GM19395 (cell line): ENCODE measurements at regions not wholly inside any gene's neighbourhood (a gene's known extent, or its start where the extent isn't known, plus 50 kb on each side); places are given as distances from the start of the nearest gene placed in this dataset.
"Not testable (repeated sequence)": the region's sequence is repeated elsewhere in the genome, so short reads cannot be mapped to it uniquely, and the experiment has no call there.

Experiments
- ATAC-seq: cut with Tn5 transposase; IDR thresholded peaks from one replicate; pipeline ENCODE4 v1.9.1; 2021; ENCODE audit warnings: mild to moderate bottlenecking, moderate library complexity; ENCODE audit not compliant: unreplicated experiment

DNA sequence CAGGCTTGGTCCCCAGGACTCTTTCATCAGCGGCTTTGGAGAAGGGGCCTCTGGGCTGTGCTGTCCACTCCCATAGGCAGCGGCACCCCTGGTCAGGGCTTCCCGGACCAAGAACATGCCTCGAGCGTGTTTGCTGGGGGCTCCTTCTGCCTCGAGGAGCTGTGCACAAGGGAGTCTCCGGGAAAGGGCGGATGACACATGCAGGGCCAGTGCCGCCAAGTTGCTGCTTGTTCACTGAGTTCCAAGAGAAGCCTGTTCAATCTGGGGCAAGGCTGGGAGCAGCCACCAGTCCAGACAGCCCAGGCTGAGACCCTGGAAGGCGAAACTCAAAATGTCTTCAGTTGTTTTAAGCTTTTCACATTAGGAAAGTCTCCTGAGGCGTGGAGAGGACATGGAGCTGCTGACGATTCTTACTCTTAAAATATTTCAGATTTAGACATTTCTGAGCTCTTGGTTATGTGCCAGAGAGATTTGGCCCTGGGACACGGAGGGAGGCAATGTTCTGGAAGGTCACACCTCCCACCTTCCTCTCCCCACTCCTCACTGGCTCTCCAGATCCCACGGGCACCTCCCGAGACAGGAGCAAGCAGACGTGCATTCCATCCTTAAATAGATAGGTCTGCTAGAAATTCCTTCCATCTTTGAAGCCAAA, 84.5 kb upstream of the ZNF469 start:
- ATAC-seq, result no peak

DNA sequence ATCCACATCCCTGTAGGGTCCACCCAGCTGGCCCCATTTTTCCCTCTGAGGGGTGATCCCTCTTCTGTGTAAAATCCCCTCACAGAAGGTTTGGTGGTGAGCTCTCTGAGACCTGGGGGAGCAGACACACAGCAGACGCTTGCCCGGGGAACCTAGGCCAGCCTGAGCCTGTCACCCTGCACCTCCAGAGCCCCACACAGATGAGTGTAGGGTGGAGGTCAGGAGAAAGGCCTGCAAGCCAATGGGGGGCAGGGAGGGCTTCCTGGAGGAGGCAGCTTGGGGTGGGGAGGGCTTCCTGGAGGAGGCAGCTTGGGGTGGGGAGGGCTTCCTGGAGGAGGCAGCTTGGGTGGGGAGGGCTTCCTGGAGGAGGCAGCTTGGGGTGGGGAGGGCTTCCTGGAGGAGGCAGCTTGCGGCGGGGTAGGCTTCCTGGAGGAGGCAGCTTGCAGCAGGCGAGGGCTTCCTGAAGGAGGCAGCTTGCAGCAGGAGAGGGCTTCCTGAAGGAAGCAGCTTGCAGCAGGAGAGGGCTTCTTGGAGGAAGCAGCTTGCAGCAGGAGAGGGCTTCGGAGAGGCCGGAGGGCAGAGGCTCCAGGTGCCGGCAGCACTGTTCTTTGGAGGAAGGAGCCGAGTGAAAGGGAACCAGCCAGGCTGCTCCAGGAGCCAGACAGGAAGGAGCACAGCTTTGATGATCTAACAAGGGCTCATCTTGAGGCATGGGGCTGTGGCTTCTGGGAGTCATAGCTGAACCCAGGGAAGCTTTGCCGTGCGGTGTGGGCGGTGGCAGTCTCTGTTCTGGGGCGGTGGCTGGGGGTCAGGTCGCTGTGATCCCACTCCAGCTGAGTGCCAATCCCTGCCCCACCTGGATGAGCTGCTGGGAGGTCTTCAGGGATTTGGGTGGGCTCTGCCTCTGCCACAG, 83.7 kb upstream of the ZNF469 start:
- no peak for ATAC-seq

DNA sequence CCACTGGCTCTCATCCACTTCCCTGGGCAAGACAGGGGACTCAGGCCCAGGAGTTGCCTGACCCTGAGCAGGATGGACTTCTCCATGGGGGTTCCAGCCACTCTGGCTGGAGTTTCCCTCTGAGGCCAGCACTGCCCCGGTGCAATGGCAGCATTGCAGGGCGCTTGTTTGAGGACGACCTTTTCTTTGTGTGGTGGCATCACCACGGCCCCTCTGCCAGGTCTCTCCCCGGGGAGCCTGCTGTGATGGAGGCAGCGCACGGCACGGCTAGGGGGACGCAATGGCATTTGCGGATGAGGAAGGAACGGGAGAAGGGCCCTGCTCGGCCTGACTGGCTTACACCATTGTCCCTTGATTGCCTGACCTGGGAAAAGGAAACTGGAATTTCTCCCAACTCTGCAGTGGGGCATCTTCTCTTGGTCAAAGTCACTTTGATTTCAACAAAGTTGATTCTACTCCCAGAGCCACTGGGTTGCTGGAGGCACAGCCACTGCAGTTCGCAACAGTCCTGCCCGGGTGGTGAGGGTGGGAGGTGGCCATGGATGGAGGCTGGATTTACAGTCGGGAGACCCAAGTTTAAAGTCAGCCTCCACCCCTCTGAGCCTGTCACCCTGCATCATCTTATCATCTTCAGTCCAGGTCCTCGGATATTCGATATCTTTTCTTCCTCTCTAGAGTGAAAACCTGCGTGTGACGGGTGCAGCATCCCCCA, 82.9 kb upstream of the ZNF469 start:
- no peak for ATAC-seq

DNA sequence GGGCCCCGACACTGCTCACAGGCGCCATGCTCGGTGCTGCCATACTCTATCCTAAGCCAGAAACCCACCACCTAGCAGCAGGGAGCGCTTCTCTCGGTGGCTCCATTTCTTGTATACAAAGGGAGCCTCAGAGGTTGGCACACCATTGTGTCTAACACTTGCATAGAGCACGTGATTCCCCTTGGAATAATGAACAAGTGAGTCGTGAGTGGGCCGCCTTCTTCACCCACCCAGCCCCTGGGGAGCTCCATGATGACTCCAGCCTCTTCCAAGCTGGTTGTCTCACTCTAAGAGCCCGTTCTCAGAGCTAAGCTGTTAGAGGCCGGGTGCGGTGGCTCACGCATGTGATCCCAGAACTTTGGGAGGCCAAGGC, 82.3 kb upstream of the ZNF469 start:
- ATAC-seq, result no peak

DNA sequence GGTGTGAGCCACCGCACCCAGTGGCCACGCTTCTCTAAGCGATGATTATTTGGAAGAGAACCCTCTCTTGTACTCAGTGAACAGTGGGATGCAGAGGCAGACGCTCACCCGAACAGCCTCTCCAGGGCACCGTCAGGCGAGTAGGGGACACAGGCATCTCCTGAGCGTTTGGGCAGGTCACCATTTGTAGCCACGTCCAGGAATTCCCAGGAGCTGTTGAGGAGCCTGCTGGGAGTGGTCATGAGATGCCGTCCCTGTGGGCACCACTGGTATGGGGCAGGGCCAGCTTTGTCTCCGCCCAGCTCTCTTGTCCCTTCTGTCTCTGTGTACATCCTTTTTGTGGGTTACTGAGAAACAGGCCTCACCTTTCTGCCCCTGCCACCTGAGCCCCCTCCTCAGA, 81.3 kb upstream of the ZNF469 start:
- ATAC-seq, result no peak

DNA sequence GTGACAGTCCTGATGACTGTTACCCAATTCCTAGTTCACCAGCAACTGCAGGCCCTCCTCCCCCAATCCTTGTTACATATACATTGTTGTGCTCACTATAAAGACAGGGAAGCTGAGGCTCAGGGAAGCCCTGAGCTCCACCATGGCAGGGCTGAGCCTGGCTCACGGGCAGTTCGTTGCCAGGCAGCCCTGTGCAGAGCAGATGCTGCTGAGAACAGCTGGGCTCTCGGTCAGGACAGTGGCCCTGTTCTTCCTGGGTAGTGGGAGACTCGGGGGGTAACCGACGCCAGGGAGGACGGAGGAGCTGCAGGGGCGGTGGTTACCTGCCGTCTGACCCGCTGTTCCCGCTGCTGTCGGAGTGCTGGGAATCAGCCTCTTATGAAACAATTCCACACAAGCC, 80.9 kb upstream of the ZNF469 start:
- ATAC-seq, result no peak

DNA sequence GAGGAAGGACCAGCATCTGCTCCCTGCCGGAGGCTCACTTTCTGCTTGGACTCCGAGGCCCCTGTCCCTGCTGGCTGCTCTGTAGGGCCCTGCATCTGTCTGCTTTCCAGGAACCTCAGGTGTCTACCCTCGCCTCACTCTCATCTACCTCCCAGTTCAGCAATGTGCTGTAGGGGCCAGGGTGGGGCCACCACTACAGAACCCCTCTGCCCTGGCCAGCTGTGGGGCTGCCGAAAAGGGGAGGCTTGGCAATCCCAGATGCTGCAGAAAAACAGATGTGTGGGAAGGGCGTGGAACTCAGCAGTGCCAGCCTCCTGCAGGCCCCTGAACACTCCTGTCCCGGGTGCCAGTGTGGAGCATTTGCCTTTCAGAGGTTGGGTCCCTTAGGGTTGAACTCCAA, 80.1 kb upstream of the ZNF469 start:
- no peak for ATAC-seq

DNA sequence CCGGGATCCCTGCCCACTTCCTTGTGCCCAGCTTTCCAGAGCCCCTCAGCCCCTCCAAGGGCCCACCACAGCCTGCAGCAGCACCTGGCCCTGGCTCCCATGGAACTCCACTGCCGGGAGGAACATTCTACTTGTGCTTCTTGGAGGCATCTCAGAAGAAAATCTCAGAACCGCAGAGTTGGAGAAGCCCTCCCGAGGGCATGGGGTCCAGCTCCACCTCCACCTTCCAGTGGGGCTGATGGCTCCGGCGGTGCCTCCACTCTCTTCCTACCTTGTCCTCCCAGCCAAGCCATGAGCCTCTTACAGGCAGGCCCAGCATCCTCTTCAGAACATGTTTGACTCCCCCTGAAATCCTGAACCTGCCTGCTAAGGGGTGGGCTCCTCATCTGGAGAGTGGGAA, 79.4 kb upstream of the ZNF469 start:
- no peak for ATAC-seq

DNA sequence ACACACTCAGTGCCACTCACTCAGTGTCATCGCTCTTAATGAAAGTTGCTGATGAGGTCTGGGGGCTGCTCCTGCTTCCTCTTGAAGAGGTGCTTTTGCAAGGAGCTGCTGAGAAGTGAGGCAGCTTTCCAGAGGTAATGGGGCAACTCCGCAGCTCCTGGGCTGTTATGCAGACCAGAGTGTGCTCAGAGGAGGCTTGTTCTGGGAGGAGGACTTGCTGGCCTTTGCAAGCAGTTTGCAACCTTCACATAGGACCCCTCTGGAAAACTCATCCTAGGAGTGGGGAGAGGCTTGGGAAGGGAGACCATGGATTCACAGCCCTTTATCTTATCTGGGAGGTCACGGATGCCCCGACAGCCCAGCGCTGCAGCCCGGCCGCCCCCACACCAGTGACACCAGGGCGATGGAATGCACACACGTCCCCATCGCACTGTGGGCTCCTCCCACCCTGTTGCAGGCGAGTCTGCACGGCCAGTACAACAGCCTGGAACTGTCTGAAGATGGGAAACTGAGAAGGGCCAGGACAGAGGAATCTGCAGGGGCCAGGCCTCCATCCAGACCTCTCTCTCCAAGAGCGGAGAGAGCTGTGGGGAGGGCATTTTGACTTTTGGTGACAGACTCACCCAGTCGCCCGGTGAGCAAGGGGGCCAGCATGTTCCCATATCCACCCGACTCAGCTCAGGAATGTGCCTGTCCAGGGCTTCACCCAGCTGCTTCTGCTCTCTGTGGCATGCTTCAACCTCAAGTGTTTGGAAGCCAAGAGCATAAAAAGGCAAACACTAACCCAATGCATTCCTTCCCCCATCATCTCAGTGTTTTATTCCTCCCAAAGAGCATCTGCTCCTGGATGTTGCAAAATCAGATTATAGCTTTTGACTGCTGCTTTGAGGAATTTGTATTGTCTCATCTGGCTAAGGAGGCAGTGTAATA, 78.6 kb upstream of the ZNF469 start:
- no peak for ATAC-seq

DNA sequence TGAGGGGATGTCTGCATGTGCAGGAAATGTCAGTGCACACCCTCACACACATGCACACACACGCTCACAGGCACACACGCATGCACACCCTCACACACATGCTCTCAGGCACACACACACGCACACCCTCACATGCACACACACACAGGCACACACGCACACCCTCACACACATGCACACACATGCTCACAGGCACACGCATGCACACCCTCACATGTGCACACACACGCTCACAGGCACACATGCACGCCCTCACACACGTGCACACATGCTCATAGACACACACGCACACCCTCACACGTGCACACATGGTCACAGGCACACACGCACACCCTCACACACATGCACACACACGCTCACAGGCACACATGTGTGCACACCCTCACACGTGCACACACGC, 77.6 kb upstream of the ZNF469 start:
- ATAC-seq, result no peak

DNA sequence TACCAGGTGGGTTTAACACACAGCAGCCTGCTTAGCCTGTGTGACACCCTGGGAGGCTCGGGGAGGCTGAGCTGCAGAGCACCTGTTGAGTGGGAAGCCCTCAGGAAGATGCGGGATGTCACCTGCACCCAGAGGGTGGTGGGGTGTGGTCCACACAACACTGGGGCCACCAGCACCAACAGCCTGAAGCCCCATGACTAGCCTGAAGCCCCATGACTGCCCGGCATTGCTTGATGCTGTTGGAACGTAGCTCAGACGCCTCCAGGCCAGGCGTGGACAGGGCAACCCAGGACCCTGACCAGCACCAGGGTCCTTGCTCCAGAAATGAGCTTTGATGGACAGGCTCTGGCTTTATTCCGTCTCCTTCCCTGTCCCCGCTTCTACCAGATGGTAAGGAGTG, 76.3 kb upstream of the ZNF469 start:
- no peak for ATAC-seq

DNA sequence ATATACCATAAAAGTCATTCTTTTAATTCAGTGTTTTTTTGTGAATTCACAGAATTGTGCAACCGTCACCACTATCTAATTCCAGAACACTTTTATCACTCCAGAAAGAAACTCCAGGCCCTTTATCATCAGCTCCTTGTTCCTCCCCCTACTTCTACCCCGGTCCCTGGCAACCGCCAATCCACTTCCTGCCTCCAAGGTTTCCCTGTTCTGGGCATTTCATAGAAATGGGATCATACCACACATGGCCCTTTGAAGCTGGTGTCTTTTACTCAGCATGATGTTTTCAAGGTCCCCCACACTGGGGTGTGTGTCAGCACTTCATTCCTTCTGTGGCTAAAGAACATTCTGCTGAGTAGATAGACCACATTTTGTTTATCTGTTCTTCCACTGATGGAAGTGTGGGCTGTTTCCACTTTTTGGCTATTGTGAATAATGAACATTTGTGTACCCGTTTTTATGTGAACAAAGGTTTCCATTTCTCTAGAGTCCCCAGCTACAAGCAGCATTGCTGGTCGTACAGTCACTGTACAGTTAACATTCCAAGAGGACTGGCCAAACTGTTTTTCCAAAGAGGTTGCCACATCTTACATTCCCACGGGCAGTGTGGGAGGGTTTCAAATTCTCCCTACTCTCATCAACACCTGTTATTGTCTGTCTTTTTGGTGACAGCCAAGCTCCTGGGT, 75.8 kb upstream of the ZNF469 start:
- no peak for ATAC-seq

DNA sequence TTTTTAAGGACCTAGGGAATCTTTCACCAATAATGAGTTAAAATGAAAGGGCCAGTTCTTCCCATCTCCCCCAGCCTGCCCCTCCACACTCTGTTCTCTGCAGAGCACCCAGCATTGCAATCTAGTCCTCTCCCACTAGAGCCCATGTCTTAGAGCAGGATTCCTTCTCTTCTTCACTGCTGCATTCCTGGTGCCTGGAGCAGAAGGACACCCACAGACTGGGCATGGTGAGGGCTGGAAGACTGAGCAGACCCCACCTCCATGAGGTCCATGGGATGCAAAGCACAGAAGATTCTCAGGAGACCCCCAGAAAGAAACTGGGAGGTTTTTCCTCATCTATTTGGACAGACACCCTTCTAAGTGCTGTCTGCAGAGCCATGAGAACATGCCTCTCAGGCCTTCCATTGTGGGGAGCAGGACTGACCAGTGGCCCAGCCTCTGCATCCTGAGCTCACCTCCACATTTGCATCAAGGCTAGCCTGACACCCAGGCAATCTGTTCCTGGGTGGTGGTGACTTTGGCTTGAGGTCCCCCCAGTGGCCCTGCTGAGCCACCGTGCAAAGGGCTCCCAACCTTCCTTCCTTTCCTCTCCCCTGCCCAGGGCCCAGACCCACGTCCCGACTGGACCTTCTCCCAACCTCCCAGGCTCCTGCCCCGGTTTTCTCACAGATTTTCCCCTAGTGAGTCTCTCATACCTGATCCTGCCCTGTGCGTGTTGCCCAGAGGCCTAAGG, 74.2 kb upstream of the ZNF469 start:
- ATAC-seq, result no peak

DNA sequence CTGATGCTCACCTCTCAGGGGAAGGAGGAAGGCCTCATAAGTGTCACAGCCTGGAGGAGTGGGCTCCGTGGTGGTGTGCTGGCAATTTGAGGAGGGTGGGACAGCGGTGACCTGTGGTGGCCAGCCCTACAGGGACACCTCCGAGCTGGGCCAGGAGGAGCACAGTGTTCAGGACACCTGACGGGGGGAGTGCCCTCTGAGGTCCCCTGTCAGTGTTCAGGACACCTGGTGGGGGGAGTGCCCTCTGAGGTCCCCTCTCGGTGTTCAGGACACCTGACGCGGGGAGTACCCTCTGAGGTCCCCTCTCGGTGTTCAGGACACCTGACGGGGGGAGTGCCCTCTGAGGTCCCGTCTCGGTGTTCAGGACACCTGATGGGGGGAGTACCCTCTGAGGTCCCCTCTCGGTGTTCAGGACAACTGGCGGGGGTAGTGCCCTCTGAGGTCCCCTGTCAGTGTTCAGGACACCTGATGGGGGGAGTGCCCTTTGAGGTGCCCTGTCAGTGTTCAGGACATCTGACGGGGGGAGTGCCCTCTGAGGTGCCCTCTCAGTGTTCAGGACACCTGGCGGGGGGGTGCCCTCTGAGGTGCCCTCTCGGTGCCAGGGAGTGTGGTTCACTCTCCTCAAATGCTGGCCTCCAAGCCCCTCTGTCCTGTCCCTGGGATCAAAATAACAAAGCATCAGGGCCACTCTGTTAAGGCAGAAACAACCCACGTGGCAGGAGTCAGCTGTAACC, 73.4 kb upstream of the ZNF469 start:
- no peak for ATAC-seq

DNA sequence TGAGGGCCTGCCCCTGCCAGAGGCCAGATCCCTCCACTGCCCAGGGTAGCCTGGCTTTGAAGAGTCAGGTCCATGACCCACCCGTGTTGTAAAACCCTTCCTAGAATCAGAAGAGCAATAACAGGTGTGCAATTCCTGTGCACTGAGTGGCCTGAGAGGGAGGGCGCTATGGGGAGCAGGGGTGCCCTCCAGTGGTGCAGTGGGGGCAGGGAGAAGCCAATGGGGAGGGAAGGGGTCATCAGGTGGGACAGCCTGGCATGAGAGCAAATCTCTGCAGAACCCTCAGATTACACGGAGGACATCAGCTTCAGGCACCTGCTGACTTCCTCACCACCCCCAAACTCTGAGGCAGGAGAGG, 72.9 kb upstream of the ZNF469 start:
- no peak for ATAC-seq

DNA sequence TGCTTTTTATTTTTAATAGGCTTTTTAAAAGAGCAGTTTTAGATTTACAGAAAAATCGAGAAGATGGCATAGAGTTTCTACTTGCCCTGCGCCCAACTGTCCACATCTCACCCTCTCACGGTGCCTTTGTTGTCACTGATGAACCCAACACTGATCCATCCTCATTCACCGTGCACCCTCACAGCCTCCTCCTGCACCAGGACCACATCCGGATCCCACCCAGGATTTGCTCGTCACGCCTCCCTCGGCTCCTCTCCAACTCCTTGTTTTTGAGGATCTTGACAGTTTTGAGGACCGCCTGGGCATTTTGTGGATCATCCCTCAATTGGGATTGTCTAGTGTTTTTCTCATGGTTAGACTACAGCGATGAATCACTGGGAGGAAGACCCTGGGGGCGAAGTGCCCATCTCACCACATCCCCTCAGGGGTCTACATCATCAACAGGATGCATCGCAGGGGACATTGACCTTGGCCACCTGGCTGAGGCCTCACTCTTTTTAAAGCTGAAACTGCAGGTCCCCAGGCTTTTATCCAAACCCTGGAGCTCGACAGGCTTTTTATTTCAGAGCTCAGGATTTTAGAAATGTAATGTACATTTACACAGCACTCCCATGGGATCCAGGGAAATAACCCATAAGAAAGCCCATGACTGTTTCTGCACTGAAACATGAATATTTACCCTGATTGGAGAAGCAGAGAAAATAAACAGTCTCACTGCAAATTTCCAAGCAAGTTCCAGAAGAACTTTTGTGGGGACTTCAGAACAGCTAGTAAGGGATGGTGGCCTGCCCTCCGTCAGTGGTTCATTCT, 71.8 kb upstream of the ZNF469 start:
- ATAC-seq, result no peak

DNA sequence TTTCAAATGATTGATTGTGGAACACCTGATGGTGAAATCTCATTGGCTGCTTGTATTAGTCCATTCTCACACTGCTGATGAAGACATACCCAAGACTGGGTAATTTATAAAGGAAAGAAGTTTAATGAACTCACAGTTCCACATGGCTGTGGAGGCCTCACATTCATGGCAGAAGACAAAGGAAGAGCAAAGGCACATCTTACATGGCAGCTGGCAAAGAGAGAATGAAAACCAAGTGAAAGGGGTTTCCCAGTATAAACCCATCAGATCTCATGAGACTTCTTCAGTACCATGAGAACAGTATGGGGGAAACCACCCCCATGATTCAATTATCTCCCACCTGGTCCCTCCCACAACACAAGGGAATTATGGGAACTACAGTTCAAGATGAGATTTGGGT, 70.9 kb upstream of the ZNF469 start:
- not testable (repeated sequence) for ATAC-seq

DNA sequence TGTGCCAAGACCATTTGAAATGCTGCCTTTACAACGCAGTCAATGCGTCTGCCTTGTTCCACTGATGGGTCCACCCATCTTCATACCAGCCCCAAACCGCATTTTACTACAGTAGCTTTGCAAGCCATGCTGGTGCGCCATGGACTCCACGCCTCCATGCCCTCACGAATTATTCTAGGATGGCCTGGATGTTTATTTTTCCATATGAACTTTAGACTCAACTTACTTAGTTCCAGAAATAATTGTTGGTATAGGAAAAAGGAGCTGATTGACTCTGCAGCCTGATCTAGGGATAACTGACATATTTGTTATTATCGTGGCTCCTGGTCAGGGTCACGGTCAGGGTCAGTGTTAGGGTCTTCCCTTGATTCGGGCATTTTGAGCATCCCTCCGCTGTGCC, 70.0 kb upstream of the ZNF469 start:
- no peak for ATAC-seq
